ENCODE measurements at regions not wholly inside any gene's neighbourhood (a gene's known extent, or its start where the extent isn't known, plus 50 kb on each side); places are given as distances from the start of the nearest gene placed in this dataset.

- Histone ChIP-seq H3K9me3 (peaks cover 0 to 28% (median 0%) of the 10 kb centered on the region in 4 donors), H3K27ac (no peak overlapping the region), H3K36me3 (no peaks in the 10 kb centered on the region), H3K4me1 (no peaks in the 10 kb centered on the region), H3K4me3 (no peak overlapping the region), H3K27me3 (no peaks in the 10 kb centered on the region)
- no peak for TF ChIP-seq POLR2A (IDR thresholded peaks at IDR 0.05)
- TF ChIP-seq CTCF (IDR thresholded peaks at IDR 0.05), result no peak
- TF ChIP-seq EP300 (IDR thresholded peaks at IDR 0.05), result no peak
- no peak for DNase-seq (ENCODE audit: low spot score in 2 of 2)
- 91 to 95% methylated on average over 2 of the region's 2 CpGs for WGBS, 2 donors
Observed at GRCh38 chr11:16685914-16686313, 52.5 kb upstream of the C11orf58 start.

- Histone ChIP-seq H3K4me3 (no peak overlapping the region), H3K27me3 (no peaks in the 10 kb centered on the region), H3K27ac (no peak overlapping the region), H3K9me3 (peaks cover 0 to 34% (median 0%) of the 10 kb centered on the region in 4 donors), H3K4me1 (no peaks in the 10 kb centered on the region), H3K36me3 (peaks cover 0 to 6% (median 0%) of the 10 kb centered on the region in 3 donors)
- TF ChIP-seq EP300 (IDR thresholded peaks at IDR 0.05) (no peak), CTCF (IDR thresholded peaks at IDR 0.05) (no peak)
- no peak for DNase-seq (ENCODE audit: low spot score in 2 of 2)
- 68 to 77% methylated on average over 7 of the region's 7 CpGs for WGBS, 2 donors
Observed at GRCh38 chr11:16678466-16679116, 59.9 kb upstream of the C11orf58 start.

- no peak overlapping the region for H3K4me3 ChIP-seq
- H3K36me3 ChIP-seq, result no peaks in the 10 kb centered on the region
- no peak overlapping the region for H3K27ac ChIP-seq
- no peaks in the 10 kb centered on the region for H3K27me3 ChIP-seq
- H3K9me3 ChIP-seq, result peaks cover 0 to 54% (median 0%) of the 10 kb centered on the region in 4 donors
- 91 to 94% methylated on average over 2 of the region's 2 CpGs for WGBS, 2 donors
- TF ChIP-seq EP300 (IDR thresholded peaks at IDR 0.05) (no peak), CTCF (IDR thresholded peaks at IDR 0.05) (no peak), POLR2A (IDR thresholded peaks at IDR 0.05) (no peak)
- no peaks in the 10 kb centered on the region for H3K4me1 ChIP-seq
- no peak for DNase-seq (ENCODE audit: low spot score in 2 of 2)
Observed at GRCh38 chr11:16669799-16670415, 68.5 kb upstream of the C11orf58 start.

- peaks cover 0 to 31% (median 4%) of the 10 kb centered on the region in 4 donors for H3K9me3 ChIP-seq
- H3K4me3 ChIP-seq, result no peak overlapping the region
- no peak for TF ChIP-seq EP300 (IDR thresholded peaks at IDR 0.05)
- peak in 1 of 5 experiments; percentile 12 for TF ChIP-seq CTCF (IDR thresholded peaks at IDR 0.05)
- WGBS, 2 donors, result 75 to 80% methylated on average over 9 of the region's 9 CpGs
- no peaks in the 10 kb centered on the region for H3K27me3 ChIP-seq
- H3K4me1 ChIP-seq, result no peaks in the 10 kb centered on the region
- no peaks in the 10 kb centered on the region for H3K36me3 ChIP-seq
- no peak overlapping the region for H3K27ac ChIP-seq
- no peak for DNase-seq (ENCODE audit: low spot score in 2 of 2)
Observed at GRCh38 chr11:16632295-16633200, 105.9 kb upstream of the C11orf58 start.

GRCh38 chr11:16630651-16631050 is 107.8 kb upstream of the C11orf58 start:
- H3K36me3 ChIP-seq, result no peaks in the 10 kb centered on the region
- no peaks in the 10 kb centered on the region for H3K4me1 ChIP-seq
- H3K9me3 ChIP-seq, result peaks cover 0 to 20% (median 4%) of the 10 kb centered on the region in 4 donors
- no peak overlapping the region for H3K27ac ChIP-seq
- DNase-seq (ENCODE audit: low spot score in 2 of 2), result no peak
- TF ChIP-seq CTCF (IDR thresholded peaks at IDR 0.05) (no peak), POLR2A (IDR thresholded peaks at IDR 0.05) (no peak), EP300 (IDR thresholded peaks at IDR 0.05) (no peak)
- H3K4me3 ChIP-seq, result no peak overlapping the region
- H3K27me3 ChIP-seq, result no peaks in the 10 kb centered on the region

Data from tibial nerve (tissue), 4 donors.